Gastroesophageal sphincter (tissue), 4 donors: ENCODE measurements at regions not wholly inside any gene's neighbourhood (a gene's known extent, or its start where the extent isn't known, plus 50 kb on each side); places are given as distances from the start of the nearest gene placed in this dataset.

Source experiments
- ATAC-seq: fragments of 150-250 bp; one replicate; pipeline ENCODE4 v1.9.1; 2016; ENCODE audit warnings: mild to moderate bottlenecking, moderate library complexity
- H3K27ac ChIP-seq, 4 donors: fragments of 200-600 bp; sonication (generic) in 3 of 4; 1 replicate in 3 of 4; 2 replicates in 1 of 4; pipeline ENCODE4 v1.5.1; 2016 to 2019
- H3K27me3 ChIP-seq: fragments of 200-600 bp; sonication (generic); one replicate; pipeline ENCODE4 v1.5.1; 2019
- H3K36me3 ChIP-seq, 2 donors: fragments of 200-600 bp; sonication (generic); one replicate each; pipeline ENCODE4 v1.5.1; 2019; ENCODE audit warnings: control low read depth in 1 of 2
- H3K4me1 ChIP-seq, 3 donors: fragments of 200-600 bp; sonication (generic); 1 replicate in 2 of 3; 2 replicates in 1 of 3; pipeline ENCODE4 v1.5.1; 2016 to 2019; ENCODE audit warnings: control low read depth in 2 of 3
- H3K4me3 ChIP-seq, 2 donors: fragments of 200-600 bp; sonication (generic); one replicate each; pipeline ENCODE4 v1.5.1; 2019; ENCODE audit warnings: mild to moderate bottlenecking in 1 of 2, moderate library complexity in 1 of 2
- H3K9me3 ChIP-seq, 3 donors: fragments of 200-600 bp; sonication (generic); one replicate each; pipeline ENCODE4 v1.5.1; 2017 to 2019; ENCODE audit warnings: control low read depth in 2 of 3
- CTCF ChIP-seq, 4 experiments: fragments of 200-600 bp in 2 of 4; fragments of 450-650 bp in 2 of 4; sonication (generic) in 1 of 4; IDR thresholded peaks; one replicate each; pipeline ENCODE4 v1.5.1; 2017 to 2019; ENCODE audit warnings: antibody characterized with exemption in 4 of 4, mild to moderate bottlenecking in 2 of 4, moderate library complexity in 2 of 4
- EP300 ChIP-seq: sonication (generic); formaldehyde crosslinking; IDR thresholded peaks from one replicate; pipeline ENCODE4 v1.6.1; 2017; ENCODE audit warnings: antibody characterized with exemption, mild to moderate bottlenecking
- POLR2A ChIP-seq, 2 donors: fragments of 450-650 bp; IDR thresholded peaks; one replicate each; pipeline ENCODE4 v1.6.1; 2017; ENCODE audit warnings: antibody characterized with exemption in 2 of 2, mild to moderate bottlenecking in 2 of 2, moderate library complexity in 1 of 2
- POLR2AphosphoS5 ChIP-seq: sonication (generic); formaldehyde crosslinking; IDR thresholded peaks from one replicate; pipeline ENCODE4 v1.6.1; 2017; ENCODE audit warnings: antibody characterized with exemption
- WGBS, 2 donors: methylation state at CpG; one replicate each; pipeline ENCODE4 v1.1.5; 2018; ENCODE audit warnings: low coverage in 1 of 2; 5-methylcytosine and 5-hydroxymethylcytosine counted together

GRCh38 chr13:68023838-68024581 lies 793.9 kb upstream of the PCDH9 start:
- H3K36me3 ChIP-seq, result no peaks in the 10 kb centered on the region
- no peak overlapping the region for H3K27ac ChIP-seq
- TF ChIP-seq CTCF (IDR thresholded peaks at IDR 0.05) (no peak), POLR2A (IDR thresholded peaks at IDR 0.05) (no peak), EP300 (no peak), POLR2AphosphoS5 (no peak)
- H3K4me1 ChIP-seq, result no peaks in the 10 kb centered on the region
- WGBS, 2 donors, result 75 to 85% methylated on average over 6 to 10 of the region's 15 CpGs
- H3K9me3 ChIP-seq, result no peaks in the 10 kb centered on the region
- H3K4me3 ChIP-seq, result no peak overlapping the region
- no peaks in the 10 kb centered on the region for H3K27me3 ChIP-seq
- ATAC-seq, result no peak

GRCh38 chr13:68019901-68020300 lies 789.8 kb upstream of the PCDH9 start:
- 85 to 93% methylated on average over 1 of the region's 1 CpG for WGBS, 2 donors

GRCh38 chr13:68009546-68009945 lies 779.4 kb upstream of the PCDH9 start:
- H3K9me3 ChIP-seq, result no peaks in the 10 kb centered on the region
- no peaks in the 10 kb centered on the region for H3K36me3 ChIP-seq
- no peak overlapping the region for H3K27ac ChIP-seq
- no peak for ATAC-seq
- no peak overlapping the region for H3K4me3 ChIP-seq
- TF ChIP-seq POLR2AphosphoS5, result no peak
- TF ChIP-seq CTCF (IDR thresholded peaks at IDR 0.05), result no peak
- no peak for TF ChIP-seq EP300
- no peak for TF ChIP-seq POLR2A (IDR thresholded peaks at IDR 0.05)
- no peaks in the 10 kb centered on the region for H3K27me3 ChIP-seq
- WGBS, 2 donors, result 86 to 88% methylated on average over 3 of the region's 3 CpGs
- H3K4me1 ChIP-seq, result no peaks in the 10 kb centered on the region

More at GRCh38 chr13:68019901-68020300, 789.8 kb upstream of the PCDH9 start:
- ATAC-seq, result no peak
- Histone ChIP-seq H3K27ac (no peak overlapping the region), H3K9me3 (no peaks in the 10 kb centered on the region), H3K4me1 (no peaks in the 10 kb centered on the region), H3K36me3 (no peaks in the 10 kb centered on the region), H3K4me3 (no peak overlapping the region), H3K27me3 (no peaks in the 10 kb centered on the region)
- TF ChIP-seq CTCF (IDR thresholded peaks at IDR 0.05) (no peak), EP300 (no peak), POLR2A (IDR thresholded peaks at IDR 0.05) (no peak), POLR2AphosphoS5 (no peak)

- H3K36me3 ChIP-seq, result no peaks in the 10 kb centered on the region
These were observed 777.4 kb upstream of the PCDH9 start for GRCh38 chr13:68007576-68007975.

More at GRCh38 chr13:68007576-68007975, 777.4 kb upstream of the PCDH9 start:
- no peaks in the 10 kb centered on the region for H3K4me1 ChIP-seq
- WGBS, 2 donors, result 37% methylated on average over 1 of the region's 1 CpG; no CpG with 5 or more reads in 1 of the 2 donors
- no peak overlapping the region for H3K27ac ChIP-seq
- TF ChIP-seq POLR2A (IDR thresholded peaks at IDR 0.05) (no peak), POLR2AphosphoS5 (no peak), EP300 (no peak), CTCF (IDR thresholded peaks at IDR 0.05) (no peak)
- no peak for ATAC-seq
- H3K27me3 ChIP-seq, result no peaks in the 10 kb centered on the region
- no peak overlapping the region for H3K4me3 ChIP-seq
- H3K9me3 ChIP-seq, result no peaks in the 10 kb centered on the region
